ENCODE measurements at regions not wholly inside any gene's neighbourhood (a gene's known extent, or its start where the extent isn't known, plus 50 kb on each side); places are given as distances from the start of the nearest gene placed in this dataset.
"Not testable (repeated sequence)": the region's sequence is repeated elsewhere in the genome, so short reads cannot be mapped to it uniquely, and the experiment has no call there.

DNA sequence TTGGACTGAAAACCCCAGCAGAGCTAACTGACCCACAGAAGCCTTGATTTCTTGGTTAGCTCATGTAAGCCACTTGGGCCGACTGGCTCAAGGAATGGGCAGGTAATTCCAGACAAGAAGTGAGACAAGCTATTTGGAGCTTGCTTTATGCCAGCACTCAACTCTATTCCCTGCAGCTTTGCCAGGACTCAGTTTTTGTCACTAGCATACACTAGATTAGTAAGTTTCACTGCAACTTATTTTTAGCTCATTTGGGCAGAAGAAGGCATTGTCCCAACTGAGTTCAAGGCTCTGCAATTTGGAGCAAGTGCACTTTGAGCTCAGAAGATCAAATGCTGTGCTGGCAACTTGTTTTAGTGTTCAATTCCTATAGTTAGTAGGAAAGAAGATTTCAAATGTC is 116.1 kb downstream of the SLC4A3 start:
- no peaks in the 10 kb centered on the region for H3K36me3 ChIP-seq (ENCODE audit: control insufficient read depth, insufficient read depth, low read length)
- no peaks in the 10 kb centered on the region for H3K9me3 ChIP-seq (ENCODE audit: control insufficient read depth, insufficient read depth, low read length)
- no peaks in the 10 kb centered on the region for H3K27me3 ChIP-seq (ENCODE audit: control insufficient read depth, insufficient read depth, low read length)
- H3K27ac ChIP-seq (ENCODE audit: low read length), result no peak overlapping the region
- WGBS (ENCODE audit: insufficient coverage, insufficient read length), result no CpG with 5 or more reads among the region's 1 CpG
- H3K4me1 ChIP-seq (ENCODE audit: control insufficient read depth, insufficient read depth, low read length), result no peaks in the 10 kb centered on the region
- DNase-seq (ENCODE audit: low read depth, low spot score), result no peak
- no peak overlapping the region for H3K4me3 ChIP-seq (ENCODE audit: low read length)

DNA sequence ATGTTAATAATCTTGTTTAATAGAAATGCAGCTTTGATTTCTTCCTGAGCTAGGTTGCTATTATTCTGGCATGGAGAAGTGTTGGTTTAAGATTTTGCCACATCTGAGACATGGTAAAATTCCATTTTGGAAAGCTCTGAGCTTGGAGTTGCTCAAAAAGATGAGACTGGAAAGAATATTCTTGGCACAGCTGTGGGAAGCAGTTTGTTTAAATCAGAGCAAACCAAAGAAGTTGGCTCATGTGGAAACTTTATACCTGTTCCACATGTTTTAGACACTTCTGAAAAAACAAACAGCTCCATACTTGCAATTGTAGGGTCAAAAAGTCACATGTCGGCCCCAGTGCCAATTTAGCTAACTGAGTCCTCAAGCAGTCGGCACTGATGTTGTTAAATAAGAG is 116.6 kb downstream of the SLC4A3 start:
- no peak for DNase-seq (ENCODE audit: low read depth, low spot score)
- Histone ChIP-seq H3K9me3 (ENCODE audit: control insufficient read depth, insufficient read depth, low read length) (no peaks in the 10 kb centered on the region), H3K4me3 (ENCODE audit: low read length) (no peak overlapping the region), H3K27ac (ENCODE audit: low read length) (no peak overlapping the region), H3K4me1 (ENCODE audit: control insufficient read depth, insufficient read depth, low read length) (no peaks in the 10 kb centered on the region), H3K36me3 (ENCODE audit: control insufficient read depth, insufficient read depth, low read length) (no peaks in the 10 kb centered on the region), H3K27me3 (ENCODE audit: control insufficient read depth, insufficient read depth, low read length) (no peaks in the 10 kb centered on the region)
- WGBS (ENCODE audit: insufficient coverage, insufficient read length), result no CpG with 5 or more reads among the region's 2 CpGs

DNA sequence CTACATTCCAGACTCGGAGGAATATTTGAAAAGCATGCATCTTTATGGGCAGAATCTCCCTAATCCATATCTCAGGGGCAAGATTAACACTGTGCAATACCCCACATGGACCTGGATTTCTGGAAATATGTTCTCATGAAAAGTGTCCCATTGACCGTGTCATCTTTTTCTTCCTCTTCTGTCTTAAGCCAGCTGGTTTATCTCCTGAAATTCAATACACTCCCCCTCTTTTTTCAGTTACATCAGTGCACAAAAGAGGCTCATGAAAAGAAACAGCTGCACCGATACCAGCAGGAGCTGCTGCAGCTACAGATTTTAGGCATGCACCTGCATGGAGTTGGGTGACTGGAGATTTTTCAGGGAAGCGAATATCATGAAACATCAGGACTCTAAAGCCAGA is 117.2 kb downstream of the SLC4A3 start:
- Histone ChIP-seq H3K27me3 (ENCODE audit: control insufficient read depth, insufficient read depth, low read length) (no peaks in the 10 kb centered on the region), H3K27ac (ENCODE audit: low read length) (no peak overlapping the region), H3K4me3 (ENCODE audit: low read length) (no peak overlapping the region), H3K9me3 (ENCODE audit: control insufficient read depth, insufficient read depth, low read length) (no peaks in the 10 kb centered on the region), H3K4me1 (ENCODE audit: control insufficient read depth, insufficient read depth, low read length) (no peaks in the 10 kb centered on the region), H3K36me3 (ENCODE audit: control insufficient read depth, insufficient read depth, low read length) (no peaks in the 10 kb centered on the region)
- WGBS (ENCODE audit: insufficient coverage, insufficient read length), result no CpG with 5 or more reads among the region's 4 CpGs
- no peak for DNase-seq (ENCODE audit: low read depth, low spot score)

DNA sequence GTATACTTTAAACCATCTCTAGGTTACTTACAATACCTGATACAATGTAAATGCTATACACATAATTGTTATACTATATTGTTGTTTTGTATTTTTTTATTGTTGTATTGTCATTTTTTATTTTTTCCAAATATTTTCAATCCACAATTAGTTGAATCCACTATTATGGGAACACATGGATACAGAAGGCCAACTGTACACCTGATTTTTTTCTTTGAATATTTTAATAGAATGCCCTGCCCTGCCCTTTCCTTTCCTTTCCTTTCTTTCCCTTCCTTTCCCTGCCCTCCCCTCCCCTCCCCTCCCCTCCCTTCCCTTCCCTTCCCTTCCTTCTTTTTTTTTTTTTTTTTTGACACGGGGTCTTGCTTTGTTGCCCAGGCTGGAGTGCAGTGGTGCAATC is 120.2 kb downstream of the SLC4A3 start:
- Histone ChIP-seq H3K36me3 (ENCODE audit: control insufficient read depth, insufficient read depth, low read length) (no peaks in the 10 kb centered on the region), H3K9me3 (ENCODE audit: control insufficient read depth, insufficient read depth, low read length) (no peaks in the 10 kb centered on the region; the same call in 1 of the 2 replicates), H3K27me3 (ENCODE audit: control insufficient read depth, insufficient read depth, low read length) (no peaks in the 10 kb centered on the region), H3K4me3 (ENCODE audit: low read length) (no peak overlapping the region), H3K27ac (ENCODE audit: low read length) (no peak overlapping the region), H3K4me1 (ENCODE audit: control insufficient read depth, insufficient read depth, low read length) (no peaks in the 10 kb centered on the region)
- no peak for DNase-seq (ENCODE audit: low read depth, low spot score)
- WGBS (ENCODE audit: insufficient coverage, insufficient read length), result no CpG with 5 or more reads among the region's 1 CpG

DNA sequence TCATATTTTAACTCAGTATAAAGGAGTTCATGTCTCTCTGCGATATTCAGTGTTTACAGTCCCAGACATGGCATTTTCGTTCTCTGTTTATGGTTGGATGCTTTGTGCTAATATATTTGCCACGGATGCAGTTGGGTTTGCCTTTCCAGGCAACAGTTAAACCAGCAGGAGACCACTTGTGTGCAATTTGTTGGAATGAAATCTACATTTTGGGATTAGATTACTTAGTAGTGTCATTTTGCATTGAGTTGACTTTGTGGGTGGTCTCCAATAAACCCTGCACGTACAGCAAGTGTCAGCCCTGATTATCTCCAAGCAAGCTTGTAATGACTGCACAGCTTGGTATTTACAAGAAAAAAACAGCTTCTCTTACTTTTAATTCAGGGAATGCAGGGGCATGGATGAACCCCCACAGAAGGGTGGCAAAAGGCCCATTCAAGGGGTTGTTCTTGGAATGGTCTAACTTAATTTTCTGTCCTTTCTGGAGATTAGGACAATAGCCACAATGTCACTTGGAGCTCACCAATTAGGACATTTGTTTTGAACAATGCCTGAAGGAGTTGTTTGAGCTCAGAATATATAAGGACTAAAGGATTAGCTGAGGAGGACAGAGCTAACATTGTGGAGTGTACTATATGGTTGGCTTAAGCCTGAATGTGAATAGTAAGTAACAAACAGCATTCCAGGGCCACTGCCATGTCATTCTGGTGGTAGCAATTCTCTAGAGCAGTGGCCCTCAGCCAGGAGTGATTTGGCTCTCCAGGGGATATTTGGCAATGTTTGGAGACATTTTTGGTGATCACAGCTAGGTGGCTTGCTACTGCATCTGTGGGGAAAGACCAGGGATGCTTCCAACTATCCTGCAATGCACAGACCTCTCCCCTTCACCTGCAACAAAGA is 121.5 kb downstream of the SLC4A3 start:
- WGBS (ENCODE audit: insufficient coverage, insufficient read length), result no CpG with 5 or more reads among the region's 4 CpGs
- H3K4me1 ChIP-seq (ENCODE audit: control insufficient read depth, insufficient read depth, low read length), result no peaks in the 10 kb centered on the region
- DNase-seq (ENCODE audit: low read depth, low spot score), result no peak
- H3K27me3 ChIP-seq (ENCODE audit: control insufficient read depth, insufficient read depth, low read length), result no peaks in the 10 kb centered on the region
- H3K9me3 ChIP-seq (ENCODE audit: control insufficient read depth, insufficient read depth, low read length), result no peaks in the 10 kb centered on the region; the same call in 1 of the 2 replicates
- no peak overlapping the region for H3K4me3 ChIP-seq (ENCODE audit: low read length)
- no peak overlapping the region for H3K27ac ChIP-seq (ENCODE audit: low read length)
- H3K36me3 ChIP-seq (ENCODE audit: control insufficient read depth, insufficient read depth, low read length), result no peaks in the 10 kb centered on the region

DNA sequence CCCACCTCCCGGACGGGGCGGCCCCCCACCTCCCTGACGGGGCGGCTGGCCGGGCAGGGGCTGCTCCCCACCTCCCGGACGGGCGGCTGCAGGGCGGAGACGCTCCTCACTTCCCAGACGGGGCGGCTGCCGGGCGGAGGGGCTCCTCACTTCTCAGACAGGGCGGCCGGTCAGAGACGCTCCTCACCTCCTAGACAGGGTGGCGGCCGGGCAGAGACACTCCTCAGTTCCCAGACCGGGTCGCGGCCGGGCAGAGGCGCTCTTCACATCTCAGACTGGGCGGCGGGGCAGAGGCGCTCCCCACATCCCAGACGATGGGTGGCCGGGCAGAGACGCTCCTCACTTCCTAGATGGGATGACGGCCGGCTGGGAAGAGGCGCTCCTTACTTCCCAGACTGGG is 123.7 kb downstream of the SLC4A3 start:
- no CpG with 5 or more reads among the region's 34 CpGs for WGBS (ENCODE audit: insufficient coverage, insufficient read length)
- H3K9me3 ChIP-seq (ENCODE audit: control insufficient read depth, insufficient read depth, low read length), result not testable (repeated sequence)

DNA sequence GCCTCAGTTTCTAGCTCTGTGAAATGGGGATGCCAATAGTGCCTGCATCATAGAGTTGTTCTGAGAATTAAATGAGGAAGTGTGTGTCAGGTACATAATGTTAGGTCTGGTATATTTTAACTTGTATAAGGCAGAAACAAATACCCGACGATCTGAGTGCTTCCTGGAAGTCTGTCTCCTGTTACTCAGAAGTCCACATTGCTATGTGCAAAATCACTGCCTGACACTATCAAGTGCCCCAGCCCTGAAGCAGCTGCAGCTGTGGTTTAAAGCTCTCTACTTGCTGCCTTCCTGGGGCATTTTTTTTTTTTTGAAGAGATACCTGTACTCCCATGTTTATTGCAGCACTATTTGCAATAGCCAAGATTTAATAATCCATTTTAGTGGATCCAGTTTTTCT is 125.3 kb downstream of the SLC4A3 start:
- H3K4me1 ChIP-seq (ENCODE audit: control insufficient read depth, insufficient read depth, low read length), result no peaks in the 10 kb centered on the region
- no CpG with 5 or more reads among the region's 2 CpGs for WGBS (ENCODE audit: insufficient coverage, insufficient read length)
- no peaks in the 10 kb centered on the region for H3K36me3 ChIP-seq (ENCODE audit: control insufficient read depth, insufficient read depth, low read length)

More for the DNA sequence above, 123.7 kb downstream of the SLC4A3 start:
- H3K27ac ChIP-seq (ENCODE audit: low read length); H3K4me3 ChIP-seq (ENCODE audit: low read length); H3K27me3 ChIP-seq (ENCODE audit: control insufficient read depth, insufficient read depth, low read length); H3K4me1 ChIP-seq (ENCODE audit: control insufficient read depth, insufficient read depth, low read length); DNase-seq (ENCODE audit: low read depth, low spot score); H3K36me3 ChIP-seq (ENCODE audit: control insufficient read depth, insufficient read depth, low read length): not testable (repeated sequence)

DNA sequence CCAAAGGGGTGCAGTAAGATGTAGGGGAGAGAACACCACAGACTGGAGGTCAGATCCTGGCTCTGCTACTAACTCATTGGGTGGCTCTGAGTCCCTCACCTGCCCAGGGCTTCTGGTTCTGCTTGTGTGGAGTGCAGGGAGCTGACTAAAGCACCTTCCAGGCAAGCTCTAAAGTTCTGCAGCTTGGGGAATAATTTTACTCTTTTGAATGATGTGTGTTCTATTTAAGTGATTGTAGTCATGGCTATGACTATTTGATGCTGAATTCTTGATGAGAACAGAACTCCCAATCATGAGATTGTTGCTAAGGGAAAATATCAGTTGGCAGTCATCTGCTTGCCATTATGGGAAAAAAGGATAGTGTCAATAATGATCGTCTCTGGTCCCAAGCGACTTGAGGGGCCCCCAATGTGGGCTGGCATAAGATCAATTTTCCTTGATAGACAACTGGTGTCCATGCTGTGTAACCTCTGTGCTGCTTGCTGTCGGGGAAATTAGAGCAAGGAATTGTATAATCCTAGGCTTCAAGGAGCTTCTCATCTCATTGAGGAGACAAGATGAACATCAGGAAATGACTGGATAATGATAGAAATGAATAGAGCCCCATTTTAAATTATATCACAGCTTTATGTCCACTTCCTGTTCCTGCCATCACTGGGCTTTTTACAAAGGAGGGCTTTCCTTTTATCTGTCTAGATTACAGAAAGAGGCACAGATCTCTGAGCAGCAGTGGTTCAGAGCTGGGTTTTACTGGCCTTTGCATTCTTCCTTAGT is 131.7 kb downstream of the SLC4A3 start:
- Histone ChIP-seq H3K27me3 (ENCODE audit: control insufficient read depth, insufficient read depth, low read length) (no peaks in the 10 kb centered on the region), H3K4me1 (ENCODE audit: control insufficient read depth, insufficient read depth, low read length) (no peaks in the 10 kb centered on the region), H3K9me3 (ENCODE audit: control insufficient read depth, insufficient read depth, low read length) (no peaks in the 10 kb centered on the region), H3K27ac (ENCODE audit: low read length) (no peak overlapping the region), H3K36me3 (ENCODE audit: control insufficient read depth, insufficient read depth, low read length) (no peaks in the 10 kb centered on the region), H3K4me3 (ENCODE audit: low read length) (no peak overlapping the region)
- no CpG with 5 or more reads among the region's 3 CpGs for WGBS (ENCODE audit: insufficient coverage, insufficient read length)
- DNase-seq (ENCODE audit: low read depth, low spot score), result no peak

More for the DNA sequence above, 125.3 kb downstream of the SLC4A3 start:
- no peak overlapping the region for H3K27ac ChIP-seq (ENCODE audit: low read length)
- H3K27me3 ChIP-seq (ENCODE audit: control insufficient read depth, insufficient read depth, low read length), result no peaks in the 10 kb centered on the region
- no peak for DNase-seq (ENCODE audit: low read depth, low spot score)
- no peak overlapping the region for H3K4me3 ChIP-seq (ENCODE audit: low read length)
- no peaks in the 10 kb centered on the region; the same call in 1 of the 2 replicates for H3K9me3 ChIP-seq (ENCODE audit: control insufficient read depth, insufficient read depth, low read length)

DNA sequence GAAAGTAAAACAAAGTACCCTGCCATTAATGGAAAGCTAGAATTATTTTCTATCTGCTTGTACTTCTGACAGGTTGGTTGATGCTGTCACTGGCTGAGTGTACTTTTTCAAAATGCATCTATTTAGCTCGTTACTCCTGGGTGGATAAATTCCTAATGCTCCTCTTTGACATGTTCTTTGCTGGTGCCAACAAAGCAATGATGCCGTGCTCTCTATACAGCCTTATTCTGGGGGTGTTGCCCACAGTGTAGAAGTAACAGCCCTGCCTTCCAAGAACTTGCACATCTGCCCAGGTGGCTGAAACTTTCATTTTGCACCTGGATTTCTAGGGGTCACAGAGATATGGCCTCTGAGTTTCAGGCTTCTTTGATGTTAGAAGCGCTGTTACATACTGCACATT is 132.4 kb downstream of the SLC4A3 start:
- Histone ChIP-seq H3K4me1 (ENCODE audit: control insufficient read depth, insufficient read depth, low read length) (no peaks in the 10 kb centered on the region), H3K27ac (ENCODE audit: low read length) (no peak overlapping the region), H3K36me3 (ENCODE audit: control insufficient read depth, insufficient read depth, low read length) (no peaks in the 10 kb centered on the region), H3K4me3 (ENCODE audit: low read length) (no peak overlapping the region), H3K9me3 (ENCODE audit: control insufficient read depth, insufficient read depth, low read length) (no peaks in the 10 kb centered on the region), H3K27me3 (ENCODE audit: control insufficient read depth, insufficient read depth, low read length) (no peaks in the 10 kb centered on the region)
- no peak for DNase-seq (ENCODE audit: low read depth, low spot score)
- no CpG with 5 or more reads among the region's 3 CpGs for WGBS (ENCODE audit: insufficient coverage, insufficient read length)

DNA sequence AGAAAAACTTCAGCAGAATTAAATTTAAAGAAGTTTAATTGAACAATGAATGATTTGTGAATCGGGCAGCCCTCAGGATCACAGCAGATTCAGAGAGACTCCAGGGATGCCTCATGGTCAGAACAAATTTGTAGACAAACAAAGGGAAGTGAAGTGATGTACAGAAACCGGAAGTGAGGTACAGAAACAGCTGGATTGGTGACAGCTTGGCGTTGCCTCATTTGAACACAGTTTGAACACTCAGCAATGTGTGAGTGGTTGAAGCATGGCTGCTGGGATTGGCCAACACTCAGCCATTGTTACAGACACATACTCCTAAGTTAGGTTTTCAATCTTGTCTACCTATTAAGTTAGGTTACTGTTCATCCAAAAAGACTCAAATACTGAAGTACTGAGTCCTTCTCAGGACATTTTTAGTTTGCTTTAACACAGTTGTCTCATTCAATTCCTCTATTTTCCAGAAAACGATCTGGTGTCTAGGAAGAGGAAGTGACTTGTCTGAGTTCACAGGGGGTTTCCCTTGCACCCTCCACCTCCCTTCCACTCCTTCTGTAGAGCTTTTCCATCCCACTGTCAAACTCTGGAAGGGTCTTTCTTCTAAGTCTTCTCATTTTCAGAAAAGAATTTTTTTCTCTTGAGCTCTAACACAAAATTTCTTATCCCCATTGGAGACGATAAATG is 137.9 kb downstream of the SLC4A3 start:
- no CpG with 5 or more reads among the region's 5 CpGs for WGBS (ENCODE audit: insufficient coverage, insufficient read length)
- H3K4me1 ChIP-seq (ENCODE audit: control insufficient read depth, insufficient read depth, low read length), result no peaks in the 10 kb centered on the region
- no peak for DNase-seq (ENCODE audit: low read depth, low spot score)

More for the DNA sequence above, 137.9 kb downstream of the SLC4A3 start:
- H3K4me3 ChIP-seq (ENCODE audit: low read length), result no peak overlapping the region
- H3K9me3 ChIP-seq (ENCODE audit: control insufficient read depth, insufficient read depth, low read length), result no peaks in the 10 kb centered on the region
- H3K27me3 ChIP-seq (ENCODE audit: control insufficient read depth, insufficient read depth, low read length), result no peaks in the 10 kb centered on the region
- no peak overlapping the region for H3K27ac ChIP-seq (ENCODE audit: low read length)
- H3K36me3 ChIP-seq (ENCODE audit: control insufficient read depth, insufficient read depth, low read length), result no peaks in the 10 kb centered on the region
